BJ (cell line): ENCODE measurements at regions not wholly inside any gene's neighbourhood (a gene's known extent, or its start where the extent isn't known, plus 50 kb on each side); places are given as distances from the start of the nearest gene placed in this dataset. TPM values are rescaled to one million over a fixed set of nuclear protein-coding genes. Genes with fewer than 3 reads are reported as not detected.
A peak's percentile ranks its signal among the peaks of the same experiment; 100 is the strongest.

ENCODE experiments used
- CTCF ChIA-PET: fragments of 350-600 bp; formaldehyde crosslinking; extraction: SDS; loops from one replicate; lab custom pipeline; 2021; ENCODE audit warnings: antibody characterized with exemption, inconsistent platforms; lab: Yijun Ruan, JAX
- POLR2A ChIA-PET: fragments of 300-600 bp; sonication (Branson Sonifier 250); formaldehyde crosslinking; extraction: SDS; loops from one replicate; lab custom pipeline; 2021; ENCODE audit warnings: antibody characterized with exemption; lab: Charles Lee
- DNase-seq: peaks from one replicate; pipeline ENCODE4 v3.0.0-alpha.2; 2011; ENCODE audit warnings: low read depth
- H3K27me3 ChIP-seq: 2 replicates; pipeline ENCODE4 v1.6.0; 2011; ENCODE audit warnings: low read length; ENCODE audit not compliant: control insufficient read depth, insufficient read depth
- H3K36me3 ChIP-seq: 2 replicates; pipeline ENCODE4 v1.5.1; 2011; ENCODE audit warnings: low read length; ENCODE audit not compliant: control insufficient read depth, insufficient read depth
- H3K4me3 ChIP-seq: 2 replicates; pipeline ENCODE4 v1.5.1; 2011; ENCODE audit warnings: low read depth, mild to moderate bottlenecking, control low read depth, low read length
- CTCF ChIP-seq: IDR thresholded peaks from 2 replicates; pipeline ENCODE4 v1.5.1; 2011; ENCODE audit warnings: low read depth, mild to moderate bottlenecking, control low read depth, inconsistent platforms, low read length, moderate library complexity; ENCODE audit not compliant: insufficient read depth
- small RNA-seq: library from RNA; depleted of rRNA; stranded (forward); fragments of <200 nt; gene quantifications from one replicate; pipeline ENCODE3, GENCODE V24; 2012; ENCODE audit warnings: low replicate concordance, low read depth; ENCODE audit not compliant: insufficient read length

- H3K36me3 ChIP-seq, result no peaks in the 10 kb centered on the region
- POLR2A ChIA-PET, result no interaction called here
- no peaks in the 10 kb centered on the region for H3K27me3 ChIP-seq
- no peak overlapping the region for H3K4me3 ChIP-seq
- TF ChIP-seq CTCF, result peak; percentile 35; the same call in 1 of the 2 replicates
- no peak for DNase-seq
- CTCF ChIA-PET, result interaction anchor here (0.7 to 1.5 kb wide), 4 partner anchors 10 to 545 kb away, joined by 3 to 4 read pairs (median 4); partner anchors contain the start of gene CALCRL
Observed at GRCh38 chr2:186903216-186903615, 54.2 kb upstream of the ZSWIM2 start.

Small RNA genes lying in the stretch of these regions (small RNA-seq; reads per million reads assigned to genes)
- gene RN7SKP42 (not detected), gene RNU6-989P (not detected)
